Smooth muscle cell (in vitro differentiated cells): ENCODE measurements at regions not wholly inside any gene's neighbourhood (a gene's known extent, or its start where the extent isn't known, plus 50 kb on each side); places are given as distances from the start of the nearest gene placed in this dataset.
"Not testable (repeated sequence)": the region's sequence is repeated elsewhere in the genome, so short reads cannot be mapped to it uniquely, and the experiment has no call there.

ENCODE experiments used
- DNase-seq: peaks from one replicate; lab custom pipeline; 2025; ENCODE audit not compliant: unreplicated experiment; lab: John Stamatoyannopoulos, UW
- H2AFZ ChIP-seq: fragments of 200-600 bp; sonication (generic); 2 replicates; pipeline ENCODE4 v1.6.0; 2016; ENCODE audit warnings: antibody characterized with exemption, low read depth, mild to moderate bottlenecking
- H3F3A ChIP-seq: fragments of 200-600 bp; sonication (generic); 2 replicates; pipeline ENCODE4 v1.6.0; 2017; ENCODE audit warnings: antibody characterized with exemption, low read depth
- H3K27ac ChIP-seq: fragments of 200-600 bp; sonication (generic); 2 replicates; pipeline ENCODE4 v1.5.1; 2016; ENCODE audit warnings: low read depth, mild to moderate bottlenecking
- H3K27me3 ChIP-seq: fragments of 200-600 bp; sonication (generic); 2 replicates; pipeline ENCODE4 v1.6.1; 2016; ENCODE audit warnings: low read depth, mild to moderate bottlenecking
- H3K36me3 ChIP-seq: fragments of 200-600 bp; sonication (generic); 2 replicates; pipeline ENCODE4 v1.5.1; 2016; ENCODE audit warnings: low read depth
- H3K4me1 ChIP-seq: fragments of 200-600 bp; sonication (generic); 2 replicates; pipeline ENCODE4 v1.5.1; 2016; ENCODE audit warnings: low read depth
- H3K4me2 ChIP-seq: fragments of 200-600 bp; sonication (generic); 2 replicates; pipeline ENCODE4 v1.6.0; 2016; ENCODE audit warnings: mild to moderate bottlenecking
- H3K4me3 ChIP-seq: fragments of 200-600 bp; sonication (generic); 2 replicates; pipeline ENCODE4 v1.5.1; 2016; ENCODE audit warnings: mild to moderate bottlenecking
- H3K79me2 ChIP-seq: fragments of 200-600 bp; sonication (generic); 2 replicates; pipeline ENCODE4 v1.6.0; 2016; ENCODE audit warnings: low read depth, mild to moderate bottlenecking
- H3K9ac ChIP-seq: fragments of 200-600 bp; sonication (generic); 2 replicates; pipeline ENCODE4 v1.6.0; 2016; ENCODE audit warnings: low read depth
- H3K9me3 ChIP-seq: fragments of 200-600 bp; sonication (generic); replicated peaks from 2 replicates; pipeline ENCODE4 v1.5.1; 2016; ENCODE audit warnings: low read depth
- H4K20me1 ChIP-seq: fragments of 200-600 bp; sonication (generic); 2 replicates; pipeline ENCODE4 v1.6.0; 2016; ENCODE audit warnings: low read depth
- CTCF ChIP-seq: fragments of 200-600 bp; sonication (generic); IDR thresholded peaks from 2 replicates; pipeline ENCODE4 v1.5.1; 2017; ENCODE audit warnings: borderline replicate concordance, mild to moderate bottlenecking, antibody characterized with exemption; ENCODE audit not compliant: insufficient read depth, poor library complexity, severe bottlenecking
- WGBS: methylation state at CpG from one replicate; pipeline ENCODE4 v1.1.7; 2016; ENCODE audit warnings: low lambda C conversion rate; 5-methylcytosine and 5-hydroxymethylcytosine counted together

DNA sequence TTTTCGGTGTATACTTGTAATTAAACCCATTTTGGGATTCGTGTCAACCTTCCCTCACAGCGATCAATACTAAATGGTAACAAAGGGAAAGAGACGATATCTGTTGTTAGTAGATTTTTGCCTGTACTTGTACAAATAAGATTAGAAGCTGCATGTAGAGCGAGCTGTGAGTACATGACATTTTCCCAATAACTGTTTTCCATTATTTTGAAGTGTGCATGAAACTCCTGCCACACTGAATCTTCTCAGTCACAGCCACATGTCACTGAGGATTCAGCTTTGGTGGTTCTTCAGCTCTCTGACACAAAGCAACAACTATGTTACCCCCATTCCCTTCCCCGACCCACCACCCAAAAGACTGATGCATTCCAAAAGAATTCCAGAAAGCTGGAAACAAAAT lies 685.6 kb downstream of the EFNA5 start:
- no peak overlapping the region for H3K27ac ChIP-seq
- H3K4me2 ChIP-seq = no peak overlapping the region
- no peak for TF ChIP-seq CTCF
- no peaks in the 10 kb centered on the region for H4K20me1 ChIP-seq
- DNase-seq = no peak
- no peaks in the 10 kb centered on the region for H3F3A ChIP-seq
- no peaks in the 10 kb centered on the region for H3K9me3 ChIP-seq
- no peak overlapping the region for H3K9ac ChIP-seq
- H3K79me2 ChIP-seq = no peaks in the 10 kb centered on the region
- H3K27me3 ChIP-seq = peaks cover 2% of the 10 kb centered on the region
- 93% methylated on average over 6 of the region's 6 CpGs for WGBS
- no peaks in the 10 kb centered on the region for H3K36me3 ChIP-seq
- H3K4me1 ChIP-seq = peaks cover 7% of the 10 kb centered on the region
- no peak overlapping the region for H3K4me3 ChIP-seq
- no peak overlapping the region for H2AFZ ChIP-seq

DNA sequence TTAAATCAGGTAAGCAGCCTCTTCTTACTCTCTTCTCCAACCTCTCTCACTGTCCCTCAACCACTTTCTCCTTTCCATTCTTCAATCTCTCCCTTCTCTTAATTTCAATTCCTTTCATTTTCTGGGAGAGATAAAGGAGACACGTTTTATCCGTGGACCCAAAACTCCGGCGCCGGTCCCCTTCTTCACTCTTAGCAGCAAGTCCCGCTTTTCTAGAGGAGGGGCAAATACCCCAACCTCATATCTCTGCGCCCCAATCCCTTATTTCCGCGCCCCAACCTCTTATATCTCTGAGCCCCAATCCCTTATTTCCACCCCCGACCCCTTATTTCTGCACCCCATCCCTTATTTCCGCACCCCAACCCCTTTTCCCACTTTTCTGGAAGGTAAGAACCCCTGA lies 691.6 kb downstream of the EFNA5 start:
- not testable (repeated sequence) for H2AFZ ChIP-seq, H3K4me2 ChIP-seq, H3K9ac ChIP-seq, DNase-seq, H3K36me3 ChIP-seq, H3K27ac ChIP-seq, H3K4me3 ChIP-seq, H3K79me2 ChIP-seq, H4K20me1 ChIP-seq, H3F3A ChIP-seq, H3K9me3 ChIP-seq
- 40% methylated on average over 11 of the region's 11 CpGs for WGBS
- Histone ChIP-seq H3K27me3 (peaks cover 17% of the 10 kb centered on the region), H3K4me1 (peaks cover 14% of the 10 kb centered on the region)

- H4K20me1 ChIP-seq, H3F3A ChIP-seq, H3K9me3 ChIP-seq, H3K27ac ChIP-seq, H2AFZ ChIP-seq, H3K79me2 ChIP-seq, H3K4me3 ChIP-seq, H3K36me3 ChIP-seq, H3K9ac ChIP-seq, H3K4me2 ChIP-seq, DNase-seq: not testable (repeated sequence)
- Histone ChIP-seq H3K27me3 (peaks cover 17% of the 10 kb centered on the region), H3K4me1 (peaks cover 14% of the 10 kb centered on the region)
- 55% methylated on average over 13 of the region's 13 CpGs for WGBS
Observed at GRCh38 chr5:106978582-106979165, 692.1 kb downstream of the EFNA5 start.

DNA sequence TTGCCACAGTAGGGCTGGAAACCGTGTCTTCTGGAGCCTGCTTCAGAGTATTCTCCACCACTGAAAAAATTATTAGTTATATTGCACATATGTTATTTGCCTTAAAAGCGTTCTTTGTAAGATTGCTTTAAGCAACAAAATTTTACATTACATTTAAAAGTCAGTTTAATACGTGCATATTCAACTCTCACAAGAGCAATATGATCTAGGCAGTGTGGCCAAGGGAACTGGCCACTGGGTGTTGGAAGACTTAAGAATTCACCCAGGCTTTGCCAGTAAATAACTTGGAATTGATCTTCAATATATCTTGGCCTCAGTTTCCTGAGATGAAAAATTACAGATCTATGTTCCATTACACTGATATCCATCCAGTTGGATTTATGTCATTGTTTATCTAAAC lies 694.4 kb downstream of the EFNA5 start:
- Histone ChIP-seq H3K9me3 (no peaks in the 10 kb centered on the region), H3F3A (no peaks in the 10 kb centered on the region), H3K4me1 (peaks cover 14% of the 10 kb centered on the region), H3K4me3 (no peak overlapping the region), H3K27me3 (peaks cover 17% of the 10 kb centered on the region), H3K27ac (no peak overlapping the region), H3K4me2 (no peak overlapping the region), H3K36me3 (no peaks in the 10 kb centered on the region), H3K79me2 (no peaks in the 10 kb centered on the region), H3K9ac (no peak overlapping the region), H4K20me1 (no peaks in the 10 kb centered on the region), H2AFZ (peak overlapping the region; percentile 55)
- WGBS = 77% methylated on average over 3 of the region's 3 CpGs
- TF ChIP-seq CTCF = no peak
- DNase-seq = no peak

- H3K4me2 ChIP-seq = no peak overlapping the region
- TF ChIP-seq CTCF = no peak
Observed at GRCh38 chr5:106974272-106974671, 696.5 kb downstream of the EFNA5 start.

More at GRCh38 chr5:106974272-106974671, 696.5 kb downstream of the EFNA5 start:
- no peak overlapping the region for H3K4me3 ChIP-seq
- no peaks in the 10 kb centered on the region for H3F3A ChIP-seq
- no peaks in the 10 kb centered on the region for H4K20me1 ChIP-seq
- H3K79me2 ChIP-seq = no peaks in the 10 kb centered on the region
- no peaks in the 10 kb centered on the region for H3K36me3 ChIP-seq
- H3K27ac ChIP-seq = no peak overlapping the region
- peaks cover 14% of the 10 kb centered on the region for H3K4me1 ChIP-seq
- H3K27me3 ChIP-seq = peaks cover 6% of the 10 kb centered on the region
- H2AFZ ChIP-seq = no peak overlapping the region
- H3K9me3 ChIP-seq = no peaks in the 10 kb centered on the region
- no peak overlapping the region for H3K9ac ChIP-seq
- DNase-seq = no peak
- WGBS = 35% methylated on average over 2 of the region's 2 CpGs
